NCI-H1417 treated with DMSO at 0.1 percent for 48 hours (cell line): ENCODE measurements at regions not wholly inside any gene's neighbourhood (a gene's known extent, or its start where the extent isn't known, plus 50 kb on each side); places are given as distances from the start of the nearest gene placed in this dataset.

Experiments used
- DNase-seq: peaks from one replicate; lab custom pipeline; 2025; lab: John Stamatoyannopoulos, UW

- no peak for DNase-seq
Observed at GRCh38 chr20:55596431-55596830, 408.9 kb downstream of the CBLN4 start.

GRCh38 chr20:55592866-55593265 is 412.5 kb downstream of the CBLN4 start:
- DNase-seq, result no peak

- no peak for DNase-seq
Observed at GRCh38 chr20:55586610-55587009, 418.7 kb downstream of the CBLN4 start.

GRCh38 chr20:55584964-55585363 is 420.4 kb downstream of the CBLN4 start:
- no peak for DNase-seq

- no peak for DNase-seq
Observed at GRCh38 chr20:55584307-55584706, 421.0 kb downstream of the CBLN4 start.

GRCh38 chr20:55583036-55583435 is 422.3 kb downstream of the CBLN4 start:
- DNase-seq, result no peak

- no peak for DNase-seq
Observed at GRCh38 chr20:55582498-55582897, 422.8 kb downstream of the CBLN4 start.

GRCh38 chr20:55581519-55581918 is 423.8 kb downstream of the CBLN4 start:
- DNase-seq, result no peak

- no peak for DNase-seq
Observed at GRCh38 chr20:55580475-55580874, 424.8 kb downstream of the CBLN4 start.

- DNase-seq, result no peak
Observed at GRCh38 chr20:55579802-55580201, 425.5 kb downstream of the CBLN4 start.

- DNase-seq, result no peak
Observed at GRCh38 chr20:55576981-55577380, 428.3 kb downstream of the CBLN4 start.

- no peak for DNase-seq
Observed at GRCh38 chr20:55569084-55569483, 436.2 kb downstream of the CBLN4 start.

- DNase-seq, result no peak
Observed at GRCh38 chr20:55567826-55568225, 437.5 kb downstream of the CBLN4 start.

- no peak for DNase-seq
Observed at GRCh38 chr20:55565096-55565773, 440.1 kb downstream of the CBLN4 start.

- no peak for DNase-seq
Observed at GRCh38 chr20:55561259-55561658, 444.1 kb downstream of the CBLN4 start.

- DNase-seq, result no peak
Observed at GRCh38 chr20:55557191-55557590, 448.1 kb downstream of the CBLN4 start.

GRCh38 chr20:55555075-55555650 is 450.2 kb downstream of the CBLN4 start:
- DNase-seq, result no peak

- no peak for DNase-seq
Observed at GRCh38 chr20:55544638-55545037, 460.7 kb downstream of the CBLN4 start.

- DNase-seq, result no peak
Observed at GRCh38 chr20:55540486-55540885, 464.8 kb downstream of the CBLN4 start.

- DNase-seq, result no peak
Observed at GRCh38 chr20:55540013-55540412, 465.3 kb downstream of the CBLN4 start.

GRCh38 chr20:55538261-55538908 is 466.9 kb downstream of the CBLN4 start:
- DNase-seq, result no peak

GRCh38 chr20:55535366-55535765 is 470.0 kb downstream of the CBLN4 start:
- DNase-seq, result no peak

- no peak for DNase-seq
Observed at GRCh38 chr20:55533632-55534031, 471.7 kb downstream of the CBLN4 start.

- no peak for DNase-seq
Observed at GRCh38 chr20:55530763-55531162, 474.6 kb downstream of the CBLN4 start.
